CD4-positive, alpha-beta T cell treated with Interferon alpha-2 for 1 hour (primary cell): ENCODE measurements at regions not wholly inside any gene's neighbourhood (a gene's known extent, or its start where the extent isn't known, plus 50 kb on each side); places are given as distances from the start of the nearest gene placed in this dataset.

Experiments used
- DNase-seq, 2 donors: peaks; one replicate each; pipeline ENCODE4 v3.0.0-alpha.2; 2020 to 2022

DNA sequence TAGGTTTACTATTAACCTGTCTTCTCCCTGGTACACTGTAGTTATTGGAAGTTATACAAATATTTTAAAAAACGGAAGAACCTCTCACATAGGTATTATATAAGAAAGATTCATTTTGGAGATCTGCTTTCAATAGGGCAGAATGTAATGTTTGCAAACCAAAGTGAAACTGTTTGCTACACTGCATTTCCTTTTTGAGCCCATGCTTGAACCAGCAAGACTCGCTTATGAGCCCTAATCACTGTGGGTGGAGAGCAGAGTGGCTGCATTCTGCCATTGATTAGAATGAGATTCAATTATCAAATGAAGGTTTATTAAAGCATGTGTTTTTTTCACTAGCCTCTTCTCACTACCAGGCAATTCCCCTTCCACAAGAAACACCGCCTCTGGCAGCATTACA, 589.7 kb downstream of the CDH11 start:
- no peak for DNase-seq

GRCh38 chr16:64531401-64531800, 590.5 kb downstream of the CDH11 start:
- no peak for DNase-seq

DNA sequence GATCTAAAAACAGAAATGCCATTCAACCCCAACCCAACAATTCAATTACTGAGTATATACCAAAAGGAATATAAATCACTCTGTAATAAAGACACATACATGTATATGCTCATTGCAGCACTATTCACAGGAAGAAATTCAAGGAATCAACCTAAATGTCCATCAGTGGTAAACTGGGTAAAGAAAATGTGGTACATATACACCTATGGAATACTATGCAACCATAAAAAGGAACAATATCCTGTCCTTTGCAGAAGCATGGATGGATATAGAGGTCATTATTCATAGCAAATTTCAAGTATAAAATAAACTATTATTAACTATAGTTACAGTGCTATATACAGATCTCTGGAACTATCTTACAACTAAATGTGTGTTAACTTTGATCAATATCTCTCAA, 599.3 kb downstream of the CDH11 start:
- no peak for DNase-seq

DNA sequence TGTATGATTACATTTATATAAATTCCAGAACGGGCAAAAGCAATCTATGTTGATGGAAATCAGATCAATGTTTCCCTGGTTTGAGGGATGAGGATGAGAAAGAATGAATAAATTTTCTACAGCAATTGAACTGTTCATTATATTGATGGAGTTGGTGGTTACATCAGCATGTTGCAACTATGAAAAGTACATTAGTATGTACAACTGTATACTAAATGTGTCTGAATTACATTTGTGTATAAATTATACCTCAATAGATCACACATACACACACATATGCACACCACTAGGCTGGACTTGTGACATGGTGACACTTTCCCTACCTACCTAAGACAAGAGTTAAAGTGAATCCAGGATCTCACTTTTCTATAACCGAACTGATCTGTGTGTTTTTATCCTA, 608.0 kb downstream of the CDH11 start:
- no peak for DNase-seq

- no peak for DNase-seq
These were observed 614.4 kb downstream of the CDH11 start for GRCh38 chr16:64507240-64508024.

DNA sequence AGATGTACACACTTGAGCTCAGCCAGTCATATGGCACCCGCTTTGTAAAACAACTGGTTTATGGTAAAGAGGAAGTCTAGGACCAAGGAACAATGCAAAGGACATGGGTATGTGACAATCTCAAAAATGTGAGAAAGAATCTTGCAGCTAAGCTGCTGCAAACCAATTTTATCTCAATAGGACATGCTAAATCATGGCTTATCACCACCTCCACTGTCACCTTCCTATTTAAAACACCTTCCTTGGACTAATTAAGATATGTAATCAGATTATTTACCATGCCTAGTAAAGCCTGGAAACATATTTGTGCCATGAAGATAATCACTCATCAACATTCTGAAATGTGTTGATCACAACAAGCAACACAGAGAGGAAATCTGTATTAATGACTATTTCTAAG, 622.7 kb downstream of the CDH11 start:
- no peak for DNase-seq

GRCh38 chr16:64498363-64498762, 623.5 kb downstream of the CDH11 start:
- DNase-seq, result no peak

GRCh38 chr16:64493709-64494108, 628.2 kb downstream of the CDH11 start:
- no peak for DNase-seq

GRCh38 chr16:64489449-64489848, 632.4 kb downstream of the CDH11 start:
- DNase-seq, result no peak

DNA sequence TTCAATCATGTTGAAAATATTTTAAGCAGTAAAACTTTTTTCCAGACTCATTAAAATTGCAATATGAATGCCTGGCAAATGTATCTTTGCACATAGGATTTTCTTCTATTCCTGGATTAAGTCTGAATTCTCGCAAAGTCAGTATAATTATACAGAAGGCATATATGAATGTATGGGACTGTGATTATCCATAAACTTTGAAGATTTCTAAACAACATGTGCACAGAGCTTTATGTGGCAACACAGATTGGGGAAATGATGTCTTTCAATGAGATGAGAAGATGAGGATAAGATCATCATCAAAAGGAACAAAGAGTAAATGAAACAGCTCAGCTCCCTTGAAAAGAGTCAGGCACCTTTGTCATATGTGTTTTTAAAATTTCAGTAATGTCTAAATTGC, 635.3 kb downstream of the CDH11 start:
- DNase-seq, result no peak

GRCh38 chr16:64481497-64481896, 640.4 kb downstream of the CDH11 start:
- no peak for DNase-seq

GRCh38 chr16:64478252-64478906, 643.5 kb downstream of the CDH11 start:
- no peak for DNase-seq

- no peak for DNase-seq
These were observed 646.1 kb downstream of the CDH11 start for GRCh38 chr16:64475627-64476351.

DNA sequence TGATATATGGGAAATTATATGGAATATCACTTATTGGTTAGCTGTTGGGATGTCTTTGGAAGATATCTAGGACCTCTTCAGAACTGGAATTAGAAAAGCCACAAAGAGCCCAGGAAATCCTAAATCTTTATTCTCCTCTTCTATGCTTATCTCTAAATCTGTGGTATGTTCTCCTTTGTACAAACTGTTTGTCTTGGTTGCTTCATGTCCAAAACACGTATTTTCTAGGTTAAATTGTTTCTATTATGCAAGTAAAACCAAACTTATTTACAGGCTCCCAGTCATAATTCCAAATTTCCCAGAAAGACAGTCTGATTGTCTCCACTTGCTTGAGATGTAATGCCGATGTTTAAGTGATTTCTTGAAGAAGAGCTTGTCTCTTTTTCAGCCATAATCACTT, 650.9 kb downstream of the CDH11 start:
- DNase-seq, result no peak

DNA sequence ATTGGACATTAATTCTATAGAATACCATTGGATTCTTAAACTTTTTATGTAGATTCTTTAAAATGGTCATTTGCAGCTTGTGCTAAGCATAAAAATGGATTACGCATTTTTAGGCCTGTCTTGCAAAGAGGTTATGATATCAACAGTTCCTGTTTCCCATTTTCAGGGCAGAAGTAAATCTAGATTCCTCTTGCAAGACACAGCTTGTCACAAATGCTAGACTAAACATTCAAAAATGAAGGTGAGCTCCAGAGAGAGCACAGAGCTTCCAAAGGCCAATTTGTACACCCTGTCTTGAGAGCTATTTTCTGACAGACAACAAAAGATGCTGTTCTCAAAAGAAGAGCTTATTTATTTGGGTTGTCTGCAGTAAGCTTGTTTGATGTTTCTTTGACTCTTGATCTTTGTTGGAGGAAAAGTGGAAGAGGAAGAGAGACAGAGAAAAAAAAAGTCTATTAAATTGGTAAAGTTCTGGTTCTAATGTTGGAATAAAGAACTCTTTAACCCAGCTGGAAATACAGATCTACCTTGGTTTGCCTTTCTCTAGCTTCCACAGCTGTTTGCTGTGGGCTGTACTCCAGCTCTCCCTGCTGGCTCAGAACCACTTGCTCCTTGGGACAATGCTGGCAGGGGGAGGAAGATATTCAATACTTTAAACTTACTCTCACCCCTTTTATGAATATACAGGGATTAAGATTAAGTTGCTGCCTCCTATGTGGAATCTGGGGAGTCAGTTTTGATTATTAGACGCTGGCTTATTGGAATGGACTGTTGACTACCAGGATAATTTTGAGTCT, 651.8 kb downstream of the CDH11 start:
- no peak for DNase-seq

DNA sequence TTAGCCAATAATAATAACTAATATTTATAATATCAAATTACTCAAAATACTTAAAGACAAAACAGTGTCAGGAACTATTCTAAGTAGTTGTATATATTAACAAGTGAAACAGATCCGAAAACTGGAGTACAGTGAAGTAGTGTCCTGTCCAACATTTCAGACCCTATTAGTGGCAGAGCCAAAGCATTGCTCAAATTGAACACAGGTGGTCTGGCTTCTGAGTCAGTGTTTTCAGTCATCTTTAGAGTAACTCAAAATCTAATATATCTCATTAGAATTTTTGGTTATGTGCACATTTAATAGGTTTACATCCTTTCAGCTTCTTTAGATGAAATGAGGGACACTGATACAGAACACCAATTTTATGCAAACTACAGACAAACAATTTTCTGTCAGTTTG, 652.5 kb downstream of the CDH11 start:
- DNase-seq, result no peak

- no peak for DNase-seq
These were observed 653.3 kb downstream of the CDH11 start for GRCh38 chr16:64468515-64469090.

DNA sequence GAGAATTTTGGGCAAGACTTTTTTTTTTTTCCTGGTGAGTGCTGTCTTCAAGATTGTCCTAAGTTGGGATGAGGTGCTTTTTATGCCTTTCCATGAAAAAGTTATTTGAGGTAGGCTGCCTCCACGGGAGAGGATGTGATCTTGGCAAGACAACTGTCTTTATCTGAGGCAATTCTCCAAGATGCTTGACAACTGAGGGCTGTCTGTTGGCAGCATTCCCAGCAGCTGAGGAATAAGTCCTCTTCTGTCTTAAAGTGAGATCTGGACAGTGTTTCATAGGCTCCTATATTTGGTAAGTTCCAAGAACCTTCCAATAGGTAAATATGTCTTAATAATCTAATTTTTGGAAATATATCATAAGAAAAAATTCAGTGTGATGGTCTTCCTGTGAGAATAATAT, 662.0 kb downstream of the CDH11 start:
- DNase-seq, result no peak

DNA sequence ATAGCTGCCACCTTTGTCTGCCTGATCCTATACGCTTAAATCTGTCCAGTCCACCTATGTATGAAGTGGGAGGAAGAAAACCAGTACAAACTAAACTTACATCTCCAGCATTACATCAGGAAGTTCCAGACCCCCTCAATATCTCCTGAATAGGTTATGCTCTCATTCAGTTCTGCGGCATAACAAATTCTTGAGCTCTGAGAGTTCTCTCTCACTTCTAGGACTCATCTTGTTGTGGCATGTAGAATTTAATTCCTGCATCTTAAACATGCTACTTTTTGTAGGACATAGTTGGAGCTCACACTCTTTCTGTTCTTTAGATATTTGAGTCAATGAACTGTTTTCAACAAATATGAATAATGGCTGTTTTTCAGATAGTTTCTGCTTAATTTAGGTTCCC, 662.5 kb downstream of the CDH11 start:
- no peak for DNase-seq

GRCh38 chr16:64455275-64455674, 666.6 kb downstream of the CDH11 start:
- DNase-seq, result no peak

DNA sequence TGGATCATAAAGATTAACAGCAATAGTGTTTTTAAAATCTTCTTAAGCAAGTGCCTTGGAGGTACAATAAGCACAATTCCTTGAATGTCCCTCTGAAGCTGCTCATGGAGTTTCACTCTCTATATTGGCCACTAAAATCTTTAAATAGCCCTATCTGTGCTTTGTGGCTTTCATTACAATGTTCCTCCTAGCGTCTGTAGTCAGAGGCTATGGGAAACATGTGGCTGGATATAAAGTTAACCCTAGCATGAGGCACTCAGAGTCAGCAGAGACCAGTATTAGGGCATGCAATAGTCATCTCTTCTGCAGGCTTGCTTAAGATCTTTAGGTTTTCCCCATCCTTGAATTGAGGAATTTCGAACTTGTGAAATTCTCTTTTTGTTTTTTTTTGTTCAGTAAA, 668.2 kb downstream of the CDH11 start:
- no peak for DNase-seq

DNA sequence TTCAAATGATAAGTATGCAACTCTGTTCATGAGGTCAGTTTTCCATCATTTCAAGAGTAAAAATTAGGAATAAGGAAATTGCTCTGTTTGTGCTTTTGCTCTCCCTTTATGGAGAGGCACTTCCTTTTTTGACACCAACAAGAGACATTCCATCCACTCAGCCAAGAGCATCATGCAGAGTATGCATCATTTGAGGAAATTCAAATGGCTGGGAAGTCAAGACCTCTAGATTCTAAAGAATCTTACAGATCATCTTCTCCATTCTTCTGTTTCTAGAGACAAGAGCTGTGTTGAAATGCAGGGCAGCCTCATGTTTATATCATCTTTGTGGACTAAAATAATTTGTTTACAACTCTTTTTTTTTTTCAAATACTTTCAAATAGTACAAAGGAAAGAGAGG, 669.4 kb downstream of the CDH11 start:
- no peak for DNase-seq

- DNase-seq, result no peak
These were observed 671.7 kb downstream of the CDH11 start for GRCh38 chr16:64450177-64450576.
